MM.1S (cell line): ENCODE measurements at regions not wholly inside any gene's neighbourhood (a gene's known extent, or its start where the extent isn't known, plus 50 kb on each side); places are given as distances from the start of the nearest gene placed in this dataset.

Source experiments
- CTCF ChIP-seq: fragments of 300-600 bp; sonication (generic); IDR thresholded peaks from 2 replicates; pipeline ENCODE4 v1.5.1; 2016; ENCODE audit warnings: antibody characterized with exemption, low read length, mixed read lengths
- EZH2phosphoT487 ChIP-seq: fragments of 300-600 bp; sonication (generic); IDR thresholded peaks from 2 replicates; pipeline ENCODE4 v1.6.1; 2018; ENCODE audit warnings: antibody characterized with exemption, low read length

GRCh38 chr16:13438064-13438463, 481.9 kb upstream of the ERCC4 start:
- TF ChIP-seq CTCF (no peak), EZH2phosphoT487 (no peak)
